ENCODE measurements at regions not wholly inside any gene's neighbourhood (a gene's known extent, or its start where the extent isn't known, plus 50 kb on each side); places are given as distances from the start of the nearest gene placed in this dataset.

- TF ChIP-seq CTCF (IDR thresholded peaks at IDR 0.05; ENCODE audit: low read depth, low read length) (no peak), EZH2phosphoT487 (IDR thresholded peaks at IDR 0.05; ENCODE audit: low read depth) (no peak)
These were observed 121.1 kb downstream of the BOD1 start for GRCh38 chr5:173495225-173495904.
